PC-3 (cell line): ENCODE measurements at regions not wholly inside any gene's neighbourhood (a gene's known extent, or its start where the extent isn't known, plus 50 kb on each side); places are given as distances from the start of the nearest gene placed in this dataset.

ENCODE experiments used
- ATAC-seq: fragments of 200-7000 bp; cut with Tn5 transposase; 2 replicates; pipeline ENCODE4 v1.9.1; 2020; ENCODE audit warnings: mild to moderate bottlenecking, moderate library complexity
- BruUV-seq: library from RNA; stranded (reverse); fragments of 400-500 nt; replicated peaks from 2 replicates; lab custom pipeline; 2021; lab: Mats Ljungman, UMichigan
- CTCF ChIA-PET: fragments of 300-600 bp; sonication (Branson Sonifier 250); formaldehyde crosslinking; loops from one replicate; lab custom pipeline; 2022; ENCODE audit warnings: antibody characterized with exemption; lab: Charles Lee
- POLR2A ChIA-PET: fragments of 300-600 bp; sonication (Branson Sonifier 250); formaldehyde crosslinking; loops from one replicate; lab custom pipeline; 2022; ENCODE audit warnings: antibody characterized with exemption; ENCODE audit not compliant: unreplicated experiment; lab: Charles Lee
- DNase-seq: peaks from one replicate; pipeline ENCODE4 v3.0.0-alpha.2; 2015
- H2AFZ ChIP-seq: fragments of 300-600 bp; sonication (generic); 2 replicates; pipeline ENCODE4 v1.6.0; 2016; ENCODE audit warnings: antibody characterized with exemption, low read length
- H3F3A ChIP-seq: fragments of 300-600 bp; sonication (generic); one replicate; pipeline ENCODE4 v1.6.0; 2017; ENCODE audit warnings: antibody characterized with exemption, low read length, control low read depth, mild to moderate bottlenecking; ENCODE audit not compliant: unreplicated experiment
- H3K27ac ChIP-seq: fragments of 300-600 bp; sonication (generic); 2 replicates; pipeline ENCODE4 v1.5.1; 2016; ENCODE audit warnings: mild to moderate bottlenecking, low read length
- H3K27me3 ChIP-seq: fragments of 300-600 bp; sonication (generic); 2 replicates; pipeline ENCODE4 v1.6.1; 2016; ENCODE audit warnings: low read length, mixed read lengths
- H3K36me3 ChIP-seq: fragments of 300-600 bp; sonication (generic); 2 replicates; pipeline ENCODE4 v1.6.1; 2016; ENCODE audit warnings: low read depth, mixed run types, low read length, mixed read lengths
- H3K4me1 ChIP-seq: fragments of 300-600 bp; sonication (generic); 2 replicates; pipeline ENCODE4 v1.5.1; 2016; ENCODE audit warnings: low read length; ENCODE audit not compliant: insufficient read depth
- H3K4me2 ChIP-seq: fragments of 300-600 bp; sonication (generic); 2 replicates; pipeline ENCODE4 v1.6.0; 2016; ENCODE audit warnings: low read length
- H3K4me3 ChIP-seq: fragments of 300-600 bp; sonication (generic); 2 replicates; pipeline ENCODE4 v1.5.1; 2016; ENCODE audit warnings: mild to moderate bottlenecking, low read length, mixed read lengths
- H3K79me2 ChIP-seq: fragments of 300-600 bp; sonication (generic); 2 replicates; pipeline ENCODE4 v1.6.1; 2017; ENCODE audit warnings: low read length, mixed read lengths
- H3K9ac ChIP-seq: fragments of 300-600 bp; sonication (generic); 2 replicates; pipeline ENCODE4 v1.6.0; 2016; ENCODE audit warnings: mild to moderate bottlenecking, low read length
- H3K9me2 ChIP-seq: fragments of 300-600 bp; sonication (generic); replicated peaks from 2 replicates; pipeline ENCODE4 v1.6.1; 2016; ENCODE audit warnings: mixed run types, low read length, mixed read lengths
- H3K9me3 ChIP-seq: fragments of 300-600 bp; sonication (generic); 2 replicates; pipeline ENCODE4 v1.6.1; 2016; ENCODE audit warnings: low read length, mixed read lengths
- H4K20me1 ChIP-seq: fragments of 300-600 bp; sonication (generic); 2 replicates; pipeline ENCODE4 v1.6.1; 2016; ENCODE audit warnings: low read length, mixed read lengths
- CTCF ChIP-seq: fragments of 300-600 bp; sonication (generic); conservative IDR thresholded peaks from 2 replicates; pipeline ENCODE4 v1.5.1; 2017; ENCODE audit warnings: antibody characterized with exemption, low read depth, mild to moderate bottlenecking, low read length
- EZH2 ChIP-seq: fragments of 300-600 bp; sonication (generic); IDR thresholded peaks from one replicate; pipeline ENCODE4 v1.6.1; 2017; ENCODE audit warnings: antibody characterized with exemption, mild to moderate bottlenecking, low read length; ENCODE audit not compliant: unreplicated experiment
- EZH2phosphoT487 ChIP-seq: fragments of 300-600 bp; sonication (generic); IDR thresholded peaks from 2 replicates; pipeline ENCODE4 v1.6.1; 2018; ENCODE audit warnings: mild to moderate bottlenecking, antibody characterized with exemption, low read length, borderline replicate concordance
- intact Hi-C: fragments of 100-400 bp; cut with micrococcal nuclease; formaldehyde crosslinking; loops from 2 replicates; pipeline ENCODE4 v1.9.0; 2023

DNA sequence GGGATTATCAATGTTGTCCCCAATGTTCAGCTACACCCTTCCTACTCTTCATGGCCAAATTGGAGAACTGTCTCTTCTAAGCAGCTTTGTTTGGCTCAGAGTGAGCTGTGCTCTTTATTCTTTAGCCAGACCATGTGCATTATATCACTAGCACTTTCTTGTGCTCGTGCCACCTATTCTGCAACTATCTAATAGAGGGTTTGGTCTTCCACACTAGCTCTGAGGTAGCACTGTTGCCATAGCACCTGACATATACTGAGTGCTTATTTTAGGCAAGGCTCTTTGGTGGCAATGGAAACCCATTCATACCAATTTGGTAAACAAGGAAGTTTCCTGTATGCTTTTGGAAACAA is 394.3 kb upstream of the C2CD4B start:
- H3K9ac ChIP-seq: no peak overlapping the region
- ATAC-seq (no peak), DNase-seq (no peak)
- no peaks in the 10 kb centered on the region for H3K36me3 ChIP-seq
- TF ChIP-seq EZH2 (no peak), CTCF (no peak), EZH2phosphoT487 (no peak)
- intact Hi-C loops: loop anchor here (10.0 kb wide), 1 partner anchor 85 kb away; no protein-coding TSS in a partner anchor
- no peak overlapping the region for H3K4me3 ChIP-seq
- BruUV-seq: no TSS peak
- H3K9me3 ChIP-seq: no peaks in the 10 kb centered on the region
- ChIA-PET CTCF (no interaction called here), POLR2A (no interaction called here)
- H4K20me1 ChIP-seq: no peaks in the 10 kb centered on the region
- H3F3A ChIP-seq: no peaks in the 10 kb centered on the region
- H3K4me2 ChIP-seq: no peak overlapping the region
- H2AFZ ChIP-seq: no peak overlapping the region
- H3K27me3 ChIP-seq: no peaks in the 10 kb centered on the region
- no peaks in the 10 kb centered on the region for H3K79me2 ChIP-seq
- H3K27ac ChIP-seq: no peak overlapping the region
- H3K4me1 ChIP-seq: no peaks in the 10 kb centered on the region
- no peaks in the 10 kb centered on the region for H3K9me2 ChIP-seq

- ATAC-seq (no peak), DNase-seq (no peak)
- H3F3A ChIP-seq: no peaks in the 10 kb centered on the region
- H3K4me2 ChIP-seq: no peak overlapping the region
- H3K4me1 ChIP-seq: peaks cover 9% of the 10 kb centered on the region
- no peak overlapping the region for H3K27ac ChIP-seq
- H3K36me3 ChIP-seq: no peaks in the 10 kb centered on the region
- H3K9me2 ChIP-seq: no peaks in the 10 kb centered on the region
- CTCF ChIA-PET: no interaction called here
- intact Hi-C loops: loop anchor here (10.0 kb wide), 1 partner anchor 184 kb away; no protein-coding TSS in a partner anchor
- BruUV-seq: no TSS peak
- H3K79me2 ChIP-seq: no peaks in the 10 kb centered on the region
- no peak overlapping the region for H2AFZ ChIP-seq
- no peaks in the 10 kb centered on the region for H3K27me3 ChIP-seq
- no peaks in the 10 kb centered on the region for H4K20me1 ChIP-seq
- TF ChIP-seq EZH2: no peak
- TF ChIP-seq CTCF: no peak
- TF ChIP-seq EZH2phosphoT487: no peak
- H3K4me3 ChIP-seq: no peak overlapping the region
- H3K9me3 ChIP-seq: no peaks in the 10 kb centered on the region
- POLR2A ChIA-PET: no interaction called here
- no peak overlapping the region for H3K9ac ChIP-seq
These were observed 396.0 kb upstream of the C2CD4B start for GRCh38 chr15:62561059-62561519.

GRCh38 chr15:62561571-62561970 is 396.5 kb upstream of the C2CD4B start:
- H3K4me3 ChIP-seq: no peak overlapping the region
- no peak for ATAC-seq

More at GRCh38 chr15:62561571-62561970, 396.5 kb upstream of the C2CD4B start:
- Histone ChIP-seq H3K9ac (no peak overlapping the region), H3K27me3 (no peaks in the 10 kb centered on the region), H3K9me3 (no peaks in the 10 kb centered on the region), H3K4me2 (no peak overlapping the region), H3K4me1 (peaks cover 14% of the 10 kb centered on the region), H3K9me2 (no peaks in the 10 kb centered on the region), H2AFZ (no peak overlapping the region), H3K27ac (no peak overlapping the region), H3F3A (no peaks in the 10 kb centered on the region), H4K20me1 (no peaks in the 10 kb centered on the region), H3K36me3 (no peaks in the 10 kb centered on the region), H3K79me2 (no peaks in the 10 kb centered on the region)
- DNase-seq: no peak
- intact Hi-C loops: loop anchor here (10.0 kb wide), 1 partner anchor 183 kb away; no protein-coding TSS in a partner anchor
- BruUV-seq: no TSS peak
- CTCF ChIA-PET: no interaction called here
- TF ChIP-seq EZH2 (no peak), EZH2phosphoT487 (no peak), CTCF (no peak)
- POLR2A ChIA-PET: no interaction called here
